GM12873 (cell line): ENCODE measurements at regions not wholly inside any gene's neighbourhood (a gene's known extent, or its start where the extent isn't known, plus 50 kb on each side); places are given as distances from the start of the nearest gene placed in this dataset.
A peak's percentile ranks its signal among the peaks of the same experiment; 100 is the strongest.

Experiments
- CTCF ChIP-seq: IDR thresholded peaks from 2 replicates; pipeline ENCODE4 v1.5.1; 2012; ENCODE audit warnings: low read depth, mild to moderate bottlenecking, moderate library complexity, low read length, control low read depth; ENCODE audit not compliant: insufficient read depth; ENCODE audit errors: missing control alignments

DNA sequence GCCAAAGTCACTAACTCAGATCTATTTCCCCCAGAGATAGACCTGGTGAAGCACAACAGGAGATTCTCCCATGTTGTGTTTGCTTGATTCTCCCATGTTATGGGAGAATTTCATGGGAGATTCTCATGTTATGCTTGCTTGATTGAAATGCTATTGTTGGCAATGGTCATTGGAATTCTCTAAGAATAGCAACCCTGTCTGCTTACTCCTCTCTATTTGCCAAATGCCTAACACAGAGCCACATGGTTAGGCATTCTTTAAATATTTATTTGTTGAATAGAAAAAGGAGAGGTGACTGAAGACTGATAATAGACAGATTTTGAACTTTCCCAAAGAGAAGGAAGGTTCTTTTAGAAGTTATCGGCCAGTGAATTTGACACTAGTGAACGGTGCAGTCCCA lies 111.5 kb upstream of the MPHOSPH6 start:
- no peak for TF ChIP-seq CTCF

- no peak for TF ChIP-seq CTCF
Measured at GRCh38 chr16:82280867-82281266, 110.8 kb upstream of the MPHOSPH6 start.

GRCh38 chr16:82271636-82272035 lies 101.6 kb upstream of the MPHOSPH6 start:
- TF ChIP-seq CTCF, result no peak

- TF ChIP-seq CTCF, result no peak
Measured at GRCh38 chr16:82265809-82266208, 95.8 kb upstream of the MPHOSPH6 start.

DNA sequence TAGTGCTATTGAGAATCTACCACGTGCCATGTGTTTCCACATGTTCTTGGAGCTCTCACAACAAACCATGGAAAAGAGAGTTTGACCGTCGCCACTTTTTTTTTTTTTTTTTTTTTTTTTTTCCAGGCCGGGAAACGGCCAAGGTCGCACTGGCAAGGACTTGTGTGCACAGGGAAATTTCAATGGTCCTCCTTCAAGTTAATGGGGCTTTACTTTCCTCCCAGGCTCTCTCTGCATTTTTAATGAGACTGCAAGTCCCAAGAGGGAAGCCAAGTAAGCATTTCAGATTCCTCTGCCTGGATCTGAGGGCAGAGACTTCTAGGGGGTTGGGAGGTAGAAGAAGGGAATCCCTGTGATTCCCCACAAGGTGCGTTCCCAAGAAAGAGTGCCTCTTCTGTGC lies 94.7 kb upstream of the MPHOSPH6 start:
- TF ChIP-seq CTCF, result no peak

- peak; percentile 96 for TF ChIP-seq CTCF
Measured at GRCh38 chr16:82263521-82264143, 93.6 kb upstream of the MPHOSPH6 start.

DNA sequence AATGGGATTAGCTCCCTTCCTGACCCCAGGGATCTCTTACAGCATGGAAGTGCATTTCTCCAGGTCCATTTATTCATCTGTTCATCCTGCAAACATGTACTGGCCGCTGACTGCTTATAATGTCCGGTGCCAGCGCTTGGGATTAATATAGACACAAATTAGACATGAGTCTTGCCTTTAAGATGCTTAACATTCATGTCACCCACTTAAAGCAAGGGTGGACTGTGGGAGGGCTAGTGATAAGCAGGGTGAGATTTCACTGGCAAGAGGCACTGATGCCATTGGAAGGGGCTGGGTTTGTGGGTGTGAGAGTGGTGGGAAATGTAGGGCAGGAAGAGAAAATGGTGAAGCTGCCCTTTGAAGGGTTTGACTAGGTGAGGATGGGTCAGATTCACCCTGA lies 92.2 kb upstream of the MPHOSPH6 start:
- TF ChIP-seq CTCF, result no peak
